ENCODE measurements at regions not wholly inside any gene's neighbourhood (a gene's known extent, or its start where the extent isn't known, plus 50 kb on each side); places are given as distances from the start of the nearest gene placed in this dataset.

- TF ChIP-seq CTCF (IDR thresholded peaks at IDR 0.05) (no peak), POLR2A (IDR thresholded peaks at IDR 0.05) (no peak), EP300 (IDR thresholded peaks at IDR 0.05) (no peak)
These were observed 129.7 kb downstream of the SNX19 start for GRCh38 chr11:130786586-130786985.

All from ovary (tissue), 3 donors.